Vagina (tissue), 2 donors: ENCODE measurements at regions not wholly inside any gene's neighbourhood (a gene's known extent, or its start where the extent isn't known, plus 50 kb on each side); places are given as distances from the start of the nearest gene placed in this dataset.

ENCODE experiments used
- DNase-seq, 2 donors: peaks; one replicate each; pipeline ENCODE4 v3.0.0-alpha.2; 2017; ENCODE audit errors: extremely low spot score in 2 of 2
- H3K27ac ChIP-seq: fragments of 200-600 bp; sonication (generic); one replicate; pipeline ENCODE4 v1.5.1; 2019
- H3K27me3 ChIP-seq: fragments of 200-600 bp; sonication (generic); one replicate; pipeline ENCODE4 v1.5.1; 2019
- H3K36me3 ChIP-seq, 2 donors: fragments of 200-600 bp; sonication (generic); one replicate each; pipeline ENCODE4 v1.5.1; 2017 to 2019
- H3K4me1 ChIP-seq: fragments of 200-600 bp; sonication (generic); one replicate; pipeline ENCODE4 v1.5.1; 2019
- H3K4me3 ChIP-seq, 2 donors: fragments of 200-600 bp; sonication (generic); 1 replicate in 1 of 2; 2 replicates in 1 of 2; pipeline ENCODE4 v1.5.1; 2016 to 2019
- H3K9me3 ChIP-seq: fragments of 200-600 bp; sonication (generic); one replicate; pipeline ENCODE4 v1.5.1; 2019
- CTCF ChIP-seq, 3 experiments: fragments of 450-650 bp in 2 of 3; fragments of 200-600 bp in 1 of 3; sonication (generic) in 1 of 3; IDR thresholded peaks; one replicate each; pipeline ENCODE4 v1.5.1; 2017 to 2019; ENCODE audit warnings: antibody characterized with exemption in 3 of 3, mild to moderate bottlenecking in 2 of 3, moderate library complexity in 2 of 3
- POLR2A ChIP-seq, 2 donors: fragments of 450-650 bp; IDR thresholded peaks; one replicate each; pipeline ENCODE4 v1.6.1; 2017; ENCODE audit warnings: antibody characterized with exemption in 2 of 2, mild to moderate bottlenecking in 2 of 2, moderate library complexity in 2 of 2
- POLR2AphosphoS5 ChIP-seq, 2 donors: sonication (generic); formaldehyde crosslinking; IDR thresholded peaks; one replicate each; pipeline ENCODE4 v1.9.0; 2017; ENCODE audit warnings: antibody characterized with exemption in 2 of 2, mild to moderate bottlenecking in 2 of 2, low read depth in 1 of 2; ENCODE audit not compliant: insufficient read depth in 1 of 2
- intact Hi-C: fragments of 100-400 bp; cut with DNase I; formaldehyde crosslinking; loops from one replicate; pipeline ENCODE4 v1.15.1; 2023

GRCh38 chr18:28366676-28367075, 189.7 kb upstream of the CDH2 start:
- no peaks in the 10 kb centered on the region for H3K36me3 ChIP-seq
- TF ChIP-seq CTCF (IDR thresholded peaks at IDR 0.05) (no peak), POLR2A (IDR thresholded peaks at IDR 0.05) (no peak), POLR2AphosphoS5 (IDR thresholded peaks at IDR 0.05; ENCODE audit: insufficient read depth in 1 of 2, low read depth in 1 of 2) (no peak)
- no peak for DNase-seq
- no peaks in the 10 kb centered on the region for H3K4me1 ChIP-seq
- no peak overlapping the region for H3K27ac ChIP-seq
- intact Hi-C loops: no loop called here
- no peak overlapping the region for H3K4me3 ChIP-seq
- no peaks in the 10 kb centered on the region for H3K27me3 ChIP-seq
- H3K9me3 ChIP-seq: no peaks in the 10 kb centered on the region

GRCh38 chr18:28365411-28365831, 188.5 kb upstream of the CDH2 start:
- Histone ChIP-seq H3K27ac (no peak overlapping the region), H3K4me3 (no peak overlapping the region), H3K9me3 (no peaks in the 10 kb centered on the region), H3K27me3 (no peaks in the 10 kb centered on the region), H3K4me1 (no peaks in the 10 kb centered on the region), H3K36me3 (no peaks in the 10 kb centered on the region)
- TF ChIP-seq POLR2AphosphoS5 (IDR thresholded peaks at IDR 0.05; ENCODE audit: insufficient read depth in 1 of 2, low read depth in 1 of 2) (no peak), CTCF (IDR thresholded peaks at IDR 0.05) (no peak), POLR2A (IDR thresholded peaks at IDR 0.05) (no peak)
- intact Hi-C loops: no loop called here
- DNase-seq: no peak

GRCh38 chr18:28363124-28363523, 186.2 kb upstream of the CDH2 start:
- no peak for DNase-seq
- Histone ChIP-seq H3K9me3 (no peaks in the 10 kb centered on the region), H3K36me3 (no peaks in the 10 kb centered on the region), H3K4me3 (no peak overlapping the region), H3K4me1 (no peaks in the 10 kb centered on the region), H3K27me3 (no peaks in the 10 kb centered on the region), H3K27ac (no peak overlapping the region)
- no peak for TF ChIP-seq CTCF (IDR thresholded peaks at IDR 0.05)
- TF ChIP-seq POLR2A (IDR thresholded peaks at IDR 0.05): no peak
- TF ChIP-seq POLR2AphosphoS5 (IDR thresholded peaks at IDR 0.05; ENCODE audit: insufficient read depth in 1 of 2, low read depth in 1 of 2): no peak
- intact Hi-C loops: no loop called here

GRCh38 chr18:28359176-28359575, 182.2 kb upstream of the CDH2 start:
- Histone ChIP-seq H3K9me3 (no peaks in the 10 kb centered on the region), H3K4me1 (no peaks in the 10 kb centered on the region), H3K27ac (no peak overlapping the region), H3K36me3 (no peaks in the 10 kb centered on the region), H3K4me3 (no peak overlapping the region), H3K27me3 (no peaks in the 10 kb centered on the region)
- intact Hi-C loops: no loop called here
- no peak for DNase-seq
- no peak for TF ChIP-seq POLR2AphosphoS5 (IDR thresholded peaks at IDR 0.05; ENCODE audit: insufficient read depth in 1 of 2, low read depth in 1 of 2)
- no peak for TF ChIP-seq POLR2A (IDR thresholded peaks at IDR 0.05)
- TF ChIP-seq CTCF (IDR thresholded peaks at IDR 0.05): no peak

- no peak for DNase-seq
- Histone ChIP-seq H3K27me3 (no peaks in the 10 kb centered on the region), H3K9me3 (no peaks in the 10 kb centered on the region), H3K4me3 (no peak overlapping the region), H3K27ac (no peak overlapping the region), H3K4me1 (no peaks in the 10 kb centered on the region), H3K36me3 (no peaks in the 10 kb centered on the region)
- intact Hi-C loops: no loop called here
- TF ChIP-seq POLR2AphosphoS5 (IDR thresholded peaks at IDR 0.05; ENCODE audit: insufficient read depth in 1 of 2, low read depth in 1 of 2): no peak
- TF ChIP-seq CTCF (IDR thresholded peaks at IDR 0.05): no peak
Observed at GRCh38 chr18:28357766-28358401, 181.0 kb upstream of the CDH2 start.
